IPS-NIHi7 (cell line): ENCODE measurements at regions not wholly inside any gene's neighbourhood (a gene's known extent, or its start where the extent isn't known, plus 50 kb on each side); places are given as distances from the start of the nearest gene placed in this dataset.
"Not testable (repeated sequence)": the region's sequence is repeated elsewhere in the genome, so short reads cannot be mapped to it uniquely, and the experiment has no call there.

Experiments
- DNase-seq: peaks from one replicate; pipeline ENCODE4 v3.0.0; 2012; ENCODE audit warnings: mixed read lengths; ENCODE audit errors: extremely low spot score

DNA sequence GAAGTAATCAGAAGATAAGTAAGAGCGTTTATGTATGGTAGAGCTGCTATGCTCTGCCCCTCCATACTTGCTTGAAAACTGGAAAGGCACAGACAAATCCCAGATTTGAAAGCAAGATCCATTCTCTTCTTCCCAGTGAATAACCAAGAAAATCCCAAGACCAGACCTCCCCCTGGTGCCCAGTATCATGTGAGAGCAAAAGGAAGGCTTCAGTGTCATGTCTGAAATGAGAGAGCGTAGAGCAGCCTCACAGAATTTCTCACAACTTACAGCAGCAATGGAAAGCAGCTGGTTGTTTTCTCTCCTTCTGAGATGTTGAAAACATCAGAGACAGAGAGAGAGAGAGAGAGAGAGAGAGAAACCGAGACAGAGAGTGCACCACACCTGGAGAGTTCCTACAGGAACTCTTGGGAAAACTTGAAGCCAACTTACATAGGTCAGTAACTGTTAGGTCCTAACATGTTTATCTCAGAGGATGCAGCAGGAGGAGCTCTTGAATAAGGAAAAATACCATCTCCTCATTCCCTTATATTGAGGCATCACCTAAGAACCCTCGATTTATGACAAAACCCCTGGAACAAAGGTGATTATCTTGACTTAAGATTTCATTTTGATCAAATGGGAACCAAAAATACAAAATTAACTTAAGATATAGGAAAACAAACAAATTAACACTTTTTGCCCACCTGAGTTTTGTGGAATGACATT, 273.3 kb downstream of the NSUN3 start:
- peak; percentile 68 for DNase-seq

DNA sequence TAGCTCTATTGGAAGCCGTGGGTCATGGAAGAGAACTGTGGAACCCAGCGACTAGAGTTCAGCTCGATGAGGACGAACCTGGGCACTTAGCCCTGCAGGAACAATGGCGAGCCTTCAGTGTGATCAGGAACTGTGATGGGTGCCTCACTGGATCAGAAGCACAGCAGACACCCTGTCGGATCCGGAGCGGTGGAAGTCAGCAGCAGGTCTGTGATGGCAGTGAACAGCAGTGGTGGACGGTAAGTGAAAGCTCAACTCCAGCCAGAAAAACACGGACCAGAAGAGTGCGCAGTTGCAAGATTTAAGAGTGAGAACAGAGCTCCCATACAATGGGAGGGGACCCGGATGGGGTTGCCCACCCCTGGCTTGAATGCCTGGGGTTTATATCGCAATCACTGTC, 282.2 kb downstream of the NSUN3 start:
- no peak for DNase-seq

DNA sequence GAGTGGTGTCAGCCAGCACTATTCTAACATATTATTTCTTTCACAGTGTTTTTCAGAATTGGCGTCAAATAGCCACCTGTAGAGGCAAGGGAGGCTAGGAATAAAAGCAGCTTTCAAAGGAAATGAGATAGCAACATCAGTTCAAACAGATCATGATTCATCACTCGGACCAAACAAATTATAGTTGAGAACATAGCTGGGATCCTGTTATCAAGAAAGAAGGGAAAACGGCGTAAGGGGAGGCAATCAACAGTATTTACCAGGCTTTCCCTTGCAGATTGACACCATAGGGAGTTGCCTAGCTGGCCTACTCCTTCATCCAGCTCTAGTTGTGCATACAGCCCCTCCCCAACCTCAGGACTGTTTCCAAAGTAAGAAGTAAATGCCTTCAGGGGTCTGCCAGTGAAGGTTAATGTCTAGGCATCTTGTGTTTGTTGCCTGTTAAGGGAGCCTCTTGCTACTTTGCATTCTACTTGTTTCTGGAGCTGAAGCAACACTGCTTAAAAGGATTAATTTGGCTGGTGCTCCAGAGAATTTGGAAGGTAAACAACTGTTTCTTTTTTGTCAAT, 286.5 kb downstream of the NSUN3 start:
- DNase-seq = peak; percentile 26

DNA sequence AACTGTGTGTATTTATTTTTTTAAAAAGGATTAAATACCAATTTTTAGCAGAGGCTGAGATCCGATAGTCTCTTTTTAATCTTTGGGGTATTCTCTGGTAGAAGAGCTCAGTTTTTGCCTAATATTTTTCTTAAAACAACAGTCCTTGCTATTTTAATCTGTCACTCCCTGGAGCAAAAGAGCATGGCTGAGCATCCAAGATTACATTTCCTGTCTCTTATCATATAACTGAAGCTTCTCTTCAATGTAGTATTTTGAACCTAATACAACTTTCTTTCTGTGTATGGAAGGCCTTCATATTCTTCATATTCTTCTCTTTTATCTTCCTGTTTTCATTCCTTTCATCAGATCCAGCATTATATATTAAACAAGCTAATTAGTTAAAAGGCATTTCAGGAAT, 293.7 kb downstream of the NSUN3 start:
- no peak for DNase-seq

DNA sequence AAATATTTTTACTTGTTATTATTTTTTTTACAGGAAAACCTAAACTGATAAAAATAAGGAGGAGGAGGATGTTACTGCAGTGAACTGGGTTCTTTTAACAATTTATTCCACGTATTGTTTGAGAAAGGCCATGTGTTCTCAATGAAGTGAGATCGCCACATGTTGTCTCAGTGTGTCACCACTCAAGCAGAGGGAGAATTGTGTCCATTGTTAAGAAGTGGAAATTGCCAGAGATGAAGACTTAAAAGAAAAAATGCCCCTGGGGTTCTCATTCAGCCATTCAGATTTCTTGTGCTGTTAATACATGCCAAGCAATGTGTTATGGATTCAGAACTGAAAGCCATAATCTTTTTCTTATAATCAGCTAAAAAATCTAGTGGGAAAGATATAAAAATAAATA, 297.1 kb downstream of the NSUN3 start:
- no peak for DNase-seq

DNA sequence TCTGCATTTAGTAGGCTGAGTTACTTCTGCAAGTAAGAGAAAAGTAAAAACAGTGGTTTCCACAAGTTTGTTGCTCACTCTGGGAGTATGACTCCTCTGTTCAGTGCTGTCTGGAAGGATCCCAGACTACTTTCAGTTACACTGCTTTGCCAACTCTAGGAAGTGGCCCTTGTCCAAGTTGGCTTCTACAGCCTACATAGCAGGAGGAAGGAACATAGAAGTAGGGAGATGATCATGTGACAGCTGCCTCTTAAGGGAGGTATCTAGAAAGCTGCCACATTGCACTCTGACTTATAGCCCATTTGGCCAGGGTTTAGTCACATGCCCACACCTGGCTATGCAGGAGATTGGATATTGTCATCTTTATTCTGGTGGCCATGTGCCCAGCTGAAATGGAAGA, 298.1 kb downstream of the NSUN3 start:
- no peak for DNase-seq

DNA sequence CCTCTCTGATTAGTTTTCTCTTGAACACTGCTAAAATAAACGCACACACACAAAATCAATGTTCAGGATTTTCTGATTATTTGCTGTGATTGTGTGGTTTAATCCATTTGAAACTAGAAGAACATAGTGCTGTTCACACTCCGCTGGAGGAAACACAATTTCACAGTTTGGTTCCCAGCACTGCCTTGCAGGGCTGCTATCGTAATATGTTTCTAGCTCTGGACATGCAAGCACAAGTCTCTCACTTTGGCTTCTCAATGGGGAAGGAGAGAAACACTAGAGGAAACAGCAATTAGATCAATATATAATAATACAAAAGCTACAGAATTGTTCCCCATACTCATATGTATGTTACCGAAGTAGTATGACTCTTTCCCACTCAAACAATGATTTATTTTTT, 299.5 kb downstream of the NSUN3 start:
- no peak for DNase-seq

DNA sequence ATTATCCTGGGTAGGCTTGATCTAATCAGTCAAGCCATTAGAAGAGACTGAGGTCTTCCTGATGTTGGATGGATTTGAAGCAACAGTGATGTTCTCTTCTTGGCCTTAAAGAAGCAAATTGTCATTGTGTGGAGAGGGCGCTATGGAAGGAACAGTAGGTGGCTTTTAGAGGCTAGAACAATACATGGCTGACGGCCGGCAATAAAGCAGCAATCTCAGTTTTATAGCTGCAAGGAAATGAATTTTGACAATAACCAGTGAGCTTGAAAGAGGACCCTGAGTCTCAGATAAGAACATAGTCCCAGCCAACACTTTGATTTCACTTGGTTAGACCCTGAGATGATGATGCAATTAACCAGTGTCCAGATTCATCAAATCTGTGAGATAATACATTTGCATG, 302.1 kb downstream of the NSUN3 start:
- no peak for DNase-seq

DNA sequence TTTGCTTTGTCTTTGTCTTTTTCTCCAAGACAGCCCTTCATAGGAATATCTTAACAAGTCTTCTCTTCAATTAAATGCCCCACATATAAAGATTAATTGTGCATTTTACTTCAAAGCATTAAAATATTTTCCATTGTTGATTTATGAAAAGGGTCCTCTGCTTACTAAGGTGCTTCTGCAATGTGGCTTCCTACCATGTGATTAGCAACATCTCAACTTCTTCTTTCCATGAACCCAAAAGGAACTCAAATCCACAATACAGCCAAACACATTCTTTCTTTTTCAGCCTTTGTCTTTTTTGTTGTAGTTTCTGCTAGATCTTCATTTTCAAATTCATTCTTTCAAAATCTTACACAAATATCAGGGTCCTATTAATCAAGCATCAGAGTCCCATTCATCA, 309.2 kb downstream of the NSUN3 start:
- DNase-seq = no peak

DNA sequence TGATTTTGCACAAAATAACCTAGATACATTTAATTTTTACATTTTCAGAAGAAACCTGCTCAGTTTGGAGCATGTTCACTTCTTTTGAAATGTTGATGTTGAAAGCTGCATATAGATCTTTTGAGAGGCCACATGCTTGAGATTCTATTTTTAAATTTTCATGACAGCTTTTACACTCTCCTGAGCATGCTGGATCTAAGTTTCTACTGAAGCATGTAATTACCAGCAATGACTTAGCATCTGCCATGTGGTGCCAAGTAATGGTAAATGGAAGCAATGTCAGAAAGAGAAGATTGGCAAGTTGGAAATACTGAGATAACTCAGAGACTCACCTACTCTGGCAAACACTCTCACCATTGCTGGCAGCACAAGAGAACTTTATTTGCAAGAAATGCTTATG, 310.6 kb downstream of the NSUN3 start:
- no peak for DNase-seq

DNA sequence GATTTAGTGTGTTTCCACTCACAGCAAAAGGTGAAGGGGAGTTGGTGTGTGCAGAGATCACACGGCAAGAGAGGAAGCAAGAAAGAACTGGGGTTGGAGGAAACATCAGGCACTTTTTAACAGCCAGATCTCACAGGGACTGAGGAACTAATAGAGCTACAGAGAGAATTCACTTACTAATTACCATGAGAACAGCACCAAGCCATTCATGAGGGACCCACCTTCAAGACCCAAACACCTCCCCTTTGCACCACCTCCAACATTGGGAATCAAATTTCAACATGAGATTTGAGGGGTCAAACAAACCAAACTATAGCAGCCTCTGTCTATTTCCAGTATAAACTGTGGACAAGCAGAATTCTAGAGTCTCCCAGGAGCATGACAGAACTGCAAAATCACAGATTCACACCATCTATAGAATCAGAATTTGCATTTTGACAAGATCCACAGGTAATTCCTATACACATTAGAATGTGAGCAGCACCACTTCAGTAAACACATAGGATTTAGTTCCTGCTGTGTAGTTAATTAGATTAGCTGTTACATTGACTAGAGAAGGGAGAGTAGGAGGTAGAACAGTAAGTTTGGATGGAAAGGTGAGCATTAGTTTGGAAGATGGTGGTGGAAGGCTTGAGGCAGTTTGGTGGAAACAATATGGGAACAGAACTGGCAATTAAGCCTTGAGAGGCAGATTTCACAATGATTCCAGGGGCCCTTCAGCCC, 311.7 kb downstream of the NSUN3 start:
- no peak for DNase-seq

DNA sequence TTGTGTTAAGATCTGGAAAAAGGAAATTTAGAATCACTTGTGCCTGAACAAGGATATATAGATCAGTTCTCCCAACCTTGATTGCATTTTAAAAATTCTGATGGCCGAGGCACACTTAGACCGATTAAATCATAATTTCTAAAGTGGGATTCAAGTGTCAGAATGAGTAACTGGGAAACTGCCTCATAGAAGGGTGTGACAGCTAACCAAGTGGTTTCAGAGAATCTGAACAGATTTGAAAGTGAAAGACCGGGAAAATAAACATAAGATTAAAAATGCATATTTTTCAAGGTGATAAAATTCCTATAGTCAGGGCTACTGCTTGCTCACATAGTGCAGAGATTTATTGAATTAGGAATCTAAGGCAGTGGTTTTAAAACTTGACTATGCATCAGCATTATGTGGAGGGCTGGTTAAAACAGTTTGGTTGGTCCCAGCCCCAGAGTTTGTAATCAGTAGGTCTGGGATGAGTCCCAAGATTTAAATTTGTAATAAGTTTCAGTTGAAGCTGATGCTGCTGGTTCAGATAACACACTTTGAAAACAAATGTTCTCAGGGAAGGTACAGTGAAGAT, 314.3 kb downstream of the NSUN3 start:
- not testable (repeated sequence) for DNase-seq

DNA sequence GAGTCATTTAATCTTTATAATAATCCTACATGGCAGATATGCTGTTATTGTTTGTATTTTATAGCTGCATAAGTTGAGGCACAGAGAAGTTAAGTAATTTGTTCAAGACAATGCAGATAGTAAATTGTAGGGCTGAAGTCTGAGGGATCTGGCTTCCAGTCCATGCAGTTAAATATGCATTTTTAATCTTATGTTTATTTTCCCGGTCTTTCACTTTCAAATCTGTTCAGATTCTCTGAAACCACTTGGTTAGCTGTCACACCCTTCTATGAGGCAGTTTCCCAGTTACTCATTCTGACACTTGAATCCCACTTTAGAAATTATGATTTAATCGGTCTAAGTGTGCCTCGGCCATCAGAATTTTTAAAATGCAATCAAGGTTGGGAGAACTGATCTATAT, 315.0 kb downstream of the NSUN3 start:
- DNase-seq = not testable (repeated sequence)

DNA sequence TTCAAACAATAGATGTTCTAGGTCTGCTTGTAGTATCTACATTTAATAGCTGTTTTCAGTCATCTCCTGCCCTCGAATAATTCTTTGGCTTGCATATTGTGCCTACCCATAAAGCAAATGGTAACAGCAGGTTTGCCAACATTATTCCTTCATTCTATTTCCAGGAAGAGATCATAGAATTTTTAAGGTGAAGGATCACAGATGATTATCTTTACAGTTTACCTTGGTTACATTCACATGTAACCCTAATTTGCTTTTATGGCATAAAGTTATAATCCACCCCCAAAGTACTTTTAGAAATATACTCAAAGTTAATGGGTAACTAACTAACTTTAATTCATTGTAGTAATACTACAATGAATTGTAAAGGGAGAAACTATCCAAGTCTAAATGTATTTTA, 315.5 kb downstream of the NSUN3 start:
- no peak for DNase-seq

DNA sequence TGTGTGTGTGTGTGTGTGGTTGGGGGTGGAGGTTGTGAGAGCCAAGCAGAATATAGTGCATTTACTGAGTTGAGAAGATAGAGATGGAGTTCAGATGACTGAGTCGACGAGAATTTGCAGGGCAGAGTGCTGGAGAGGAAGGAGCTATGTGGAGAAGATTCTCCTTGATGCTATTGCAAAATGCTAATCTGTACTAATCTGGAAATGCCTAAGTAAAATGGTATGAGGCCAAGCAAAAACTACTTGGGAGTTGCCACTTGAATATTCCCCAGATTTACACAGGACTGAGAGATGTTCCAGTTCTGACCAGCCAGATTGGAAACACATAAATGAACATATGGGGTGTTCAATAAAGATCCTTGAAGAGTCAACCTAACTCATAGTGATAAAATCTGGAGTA, 316.4 kb downstream of the NSUN3 start:
- DNase-seq = no peak

DNA sequence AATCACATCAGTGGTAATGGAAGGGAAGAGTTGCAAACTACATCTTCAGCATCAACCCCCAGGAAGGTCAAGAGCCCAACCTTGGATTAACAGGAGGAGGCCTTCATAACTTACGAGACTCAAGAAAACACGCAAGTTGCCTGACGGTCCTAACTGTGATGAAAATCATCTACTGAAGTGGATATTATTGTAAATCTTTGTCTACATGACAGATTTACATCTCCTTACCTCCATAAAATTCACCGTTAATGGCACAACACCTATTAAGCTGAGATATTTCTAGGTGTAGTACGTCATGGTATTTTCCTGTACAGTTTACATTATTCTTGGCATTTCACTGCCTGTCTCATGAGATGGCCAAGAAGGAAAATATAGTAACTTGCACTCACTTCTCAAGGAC, 332.0 kb downstream of the NSUN3 start:
- no peak for DNase-seq

DNA sequence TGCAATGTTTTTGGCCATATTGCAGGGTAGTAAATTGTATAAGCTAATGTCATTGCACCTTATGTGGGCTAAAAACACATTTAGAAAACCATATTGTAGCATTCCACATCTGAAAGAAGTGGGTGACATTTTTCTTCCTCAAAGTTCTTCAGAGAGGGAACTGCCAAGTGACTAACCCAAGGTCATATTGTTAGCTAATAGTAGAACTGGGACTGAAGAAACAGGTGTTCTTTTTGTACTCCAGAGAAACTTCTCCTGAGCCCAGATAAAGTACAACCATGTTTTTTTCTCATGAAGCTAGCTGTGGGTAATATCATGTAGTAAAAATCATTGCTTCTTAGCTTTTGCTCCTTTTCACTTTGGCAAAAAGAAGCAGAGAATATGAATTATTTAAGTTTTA, 333.0 kb downstream of the NSUN3 start:
- DNase-seq = no peak

DNA sequence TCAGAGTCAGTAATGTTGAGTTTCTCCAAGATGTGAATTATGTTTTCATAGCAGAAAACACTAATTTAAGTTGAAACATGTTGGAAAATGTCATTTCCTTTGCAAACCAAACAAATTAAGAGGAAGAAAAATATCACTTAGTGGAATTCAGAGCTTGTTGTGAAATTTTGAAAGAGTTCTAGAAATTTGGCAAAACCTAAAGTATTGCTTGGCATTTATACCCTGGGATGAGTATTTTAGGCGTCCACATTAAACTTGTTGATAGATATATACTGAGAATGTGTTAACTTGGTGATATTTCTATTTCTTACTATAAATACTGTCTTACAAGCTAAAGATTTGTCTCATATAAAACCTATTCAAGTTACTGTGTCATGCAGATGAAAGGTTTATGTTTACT, 335.2 kb downstream of the NSUN3 start:
- DNase-seq = no peak

DNA sequence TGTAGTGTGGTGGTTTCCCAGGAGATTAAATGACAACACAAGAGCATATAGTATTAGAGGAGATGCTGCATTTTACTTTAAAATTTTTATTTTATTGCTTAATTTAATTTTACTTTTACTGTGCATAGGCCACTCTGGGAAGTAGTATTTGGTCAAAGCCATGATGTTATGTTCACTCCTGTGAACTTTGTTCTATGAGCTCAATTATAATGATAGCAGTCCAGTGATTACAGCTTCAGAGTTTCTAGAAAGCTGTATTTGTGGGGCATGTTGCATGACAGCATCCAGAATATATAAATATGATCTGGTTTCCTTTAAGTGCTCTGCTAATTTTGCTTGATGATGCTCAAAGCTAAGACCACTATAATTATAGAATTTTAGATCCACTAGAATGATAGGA, 338.6 kb downstream of the NSUN3 start:
- DNase-seq = no peak

DNA sequence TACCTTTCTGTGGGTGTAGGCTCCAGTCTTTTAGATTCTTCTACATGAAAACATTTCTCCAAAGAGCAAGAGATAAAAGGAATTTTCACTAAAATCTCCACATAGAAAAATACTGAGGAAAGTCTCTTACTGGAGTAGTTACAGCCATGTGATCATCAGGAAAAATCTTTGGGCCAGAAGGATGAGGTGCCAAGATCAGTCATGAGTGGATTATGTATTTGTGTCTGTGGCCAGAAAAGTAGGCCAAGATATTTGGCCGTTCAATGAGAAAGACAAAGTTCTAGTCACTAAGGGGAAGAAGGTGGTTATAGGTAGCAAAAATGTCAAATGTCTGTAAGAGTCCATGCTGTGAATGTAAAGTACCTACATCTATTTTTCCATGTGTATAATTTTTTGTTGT, 339.3 kb downstream of the NSUN3 start:
- no peak for DNase-seq

DNA sequence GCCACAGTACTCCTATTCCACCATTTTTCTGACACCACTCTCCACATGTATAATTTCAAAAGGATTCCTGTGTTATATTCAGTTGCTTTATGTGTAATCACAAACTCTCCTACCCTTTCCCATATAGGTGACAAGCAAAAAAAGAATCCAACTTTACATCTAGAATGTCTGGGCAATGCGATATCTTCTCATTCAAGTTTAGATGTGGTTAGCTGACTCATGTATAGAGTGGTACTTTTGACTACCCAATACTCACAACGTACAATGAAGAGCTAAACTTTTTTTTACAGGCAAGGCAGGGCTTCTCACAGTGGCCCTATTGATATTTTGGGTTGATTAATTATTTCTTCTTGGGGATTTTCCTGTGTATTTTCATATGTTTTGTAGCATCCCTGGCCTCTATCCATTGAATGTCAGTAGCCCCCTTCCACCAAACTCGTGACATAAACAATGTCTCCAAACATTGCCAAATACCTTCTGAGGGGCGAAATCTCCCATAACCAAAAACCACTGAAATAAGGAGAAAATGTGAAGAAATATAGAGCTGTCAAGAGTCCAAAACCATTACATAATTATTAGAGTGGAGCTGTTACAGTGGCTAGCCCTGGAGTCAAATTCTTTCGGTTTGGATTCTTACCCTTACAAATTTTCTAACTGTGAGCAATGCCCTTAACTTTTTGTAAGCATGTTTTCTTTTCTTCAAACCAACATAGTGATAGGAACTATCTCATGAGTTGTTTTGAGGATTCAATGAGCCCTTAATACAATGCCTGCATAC, 342.6 kb downstream of the NSUN3 start:
- DNase-seq = no peak

DNA sequence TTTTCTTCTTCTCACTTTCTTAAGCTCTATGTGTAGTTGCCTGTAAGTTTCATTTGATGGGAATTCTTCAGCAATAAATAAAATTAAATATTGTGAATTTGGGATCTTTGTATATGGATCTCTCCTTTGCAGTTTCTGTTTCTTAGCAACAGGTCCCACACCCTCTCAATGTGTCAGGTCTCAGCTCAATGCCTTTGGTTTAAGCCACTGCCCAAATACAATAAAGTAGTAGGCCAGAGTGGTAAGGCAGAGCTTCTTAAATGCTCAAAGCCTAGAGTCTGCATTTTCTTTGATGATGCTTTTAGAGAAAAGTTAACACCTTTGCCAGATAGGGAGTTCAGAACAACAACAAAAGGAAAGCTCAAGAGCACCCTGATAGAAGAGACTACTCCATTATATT, 343.7 kb downstream of the NSUN3 start:
- DNase-seq = no peak
